SK-N-SH treated with all-trans-retinoic acid at 6 μM for 48 hours (cell line): ENCODE measurements at regions not wholly inside any gene's neighbourhood (a gene's known extent, or its start where the extent isn't known, plus 50 kb on each side); places are given as distances from the start of the nearest gene placed in this dataset.

Experiments
- ATAC-seq: fragments of 200-7000 bp; cut with Tn5 transposase; 3 replicates; pipeline ENCODE4 v1.9.1; 2020; ENCODE audit warnings: mild to moderate bottlenecking, moderate library complexity
- BACH2 ChIP-seq: fragments of 250-450 bp; sonication (Bioruptor Pico); IDR thresholded peaks from 2 replicates; pipeline ENCODE4 v1.9.0; 2021; ENCODE audit warnings: mild to moderate bottlenecking, borderline replicate concordance
- CSDC2 ChIP-seq: fragments of 250-450 bp; sonication (Bioruptor Pico); IDR thresholded peaks from 2 replicates; pipeline ENCODE4 v1.5.0; 2020; ENCODE audit warnings: mild to moderate bottlenecking, moderate library complexity
- GLIS3 ChIP-seq: fragments of 250-450 bp; sonication (Bioruptor Pico); IDR thresholded peaks from 2 replicates; pipeline ENCODE4 v1.5.0; 2020; ENCODE audit warnings: mild to moderate bottlenecking, moderate library complexity
- ISL1 ChIP-seq: fragments of 250-450 bp; sonication (Bioruptor Pico); IDR thresholded peaks from 2 replicates; pipeline ENCODE4 v2.1.2; 2022; ENCODE audit warnings: mild to moderate bottlenecking, moderate library complexity
- PPARA ChIP-seq: fragments of 250-450 bp; sonication (Bioruptor Pico); IDR thresholded peaks from 2 replicates; pipeline ENCODE4 v1.5.0; 2020; ENCODE audit warnings: mild to moderate bottlenecking, borderline replicate concordance
- RARB ChIP-seq: fragments of 250-450 bp; sonication (Bioruptor Pico); IDR thresholded peaks from 2 replicates; pipeline ENCODE4 v1.8.0; 2021; ENCODE audit warnings: mild to moderate bottlenecking, moderate library complexity
- TCF4 ChIP-seq: fragments of 250-450 bp; sonication (Bioruptor Pico); IDR thresholded peaks from 2 replicates; pipeline ENCODE4 v1.8.0; 2021; ENCODE audit warnings: mild to moderate bottlenecking, moderate library complexity, borderline replicate concordance
- TOX ChIP-seq: fragments of 250-450 bp; sonication (Bioruptor Pico); IDR thresholded peaks from 2 replicates; pipeline ENCODE4 v1.8.0; 2021; ENCODE audit warnings: mild to moderate bottlenecking, moderate library complexity, borderline replicate concordance
- ZC3H10 ChIP-seq: fragments of 250-450 bp; sonication (Bioruptor Pico); IDR thresholded peaks from 2 replicates; pipeline ENCODE4 v1.5.1; 2021; ENCODE audit warnings: mild to moderate bottlenecking, moderate library complexity
- ZFP3 ChIP-seq: fragments of 250-450 bp; sonication (Bioruptor Pico); IDR thresholded peaks from 2 replicates; pipeline ENCODE4 v1.5.0; 2020; ENCODE audit warnings: mild to moderate bottlenecking, moderate library complexity
- ZFP30 ChIP-seq: fragments of 450-650 bp; formaldehyde crosslinking; IDR thresholded peaks from 2 replicates; pipeline ENCODE4 v1.5.0; 2022; ENCODE audit warnings: mild to moderate bottlenecking, moderate library complexity
- ZNF565 ChIP-seq: fragments of 450-650 bp; formaldehyde crosslinking; conservative IDR thresholded peaks from 2 replicates; pipeline ENCODE4 v1.5.0; 2020; ENCODE audit warnings: low read depth, mild to moderate bottlenecking, moderate library complexity
- ZNF70 ChIP-seq: fragments of 450-650 bp; formaldehyde crosslinking; IDR thresholded peaks from 2 replicates; pipeline ENCODE4 v1.5.0; 2020; ENCODE audit warnings: mild to moderate bottlenecking, moderate library complexity
- ZNF8 ChIP-seq: fragments of 450-650 bp; formaldehyde crosslinking; IDR thresholded peaks from 2 replicates; pipeline ENCODE4 v1.5.0; 2020; ENCODE audit warnings: mild to moderate bottlenecking, moderate library complexity
- TF ChIP-seq, protein P1 (sequence below): fragments of 250-450 bp; sonication (Bioruptor Pico); IDR thresholded peaks from 2 replicates; pipeline ENCODE4 v1.5.0; 2020; ENCODE audit warnings: mild to moderate bottlenecking, moderate library complexity
- TF ChIP-seq, protein P2 (sequence below): fragments of 250-450 bp; sonication (Bioruptor Pico); IDR thresholded peaks from 2 replicates; pipeline ENCODE4 v1.5.1; 2021; ENCODE audit warnings: mild to moderate bottlenecking, moderate library complexity
- TF ChIP-seq, protein P3 (sequence below): fragments of 250-450 bp; sonication (Bioruptor Pico); IDR thresholded peaks from 2 replicates; pipeline ENCODE4 v1.5.1; 2020; ENCODE audit warnings: low read depth, mild to moderate bottlenecking, moderate library complexity
- TF ChIP-seq, protein P4 (sequence below): fragments of 250-450 bp; sonication (Bioruptor Pico); IDR thresholded peaks from 2 replicates; pipeline ENCODE4 v1.8.0; 2020; ENCODE audit warnings: mild to moderate bottlenecking, moderate library complexity, borderline replicate concordance

DNA sequence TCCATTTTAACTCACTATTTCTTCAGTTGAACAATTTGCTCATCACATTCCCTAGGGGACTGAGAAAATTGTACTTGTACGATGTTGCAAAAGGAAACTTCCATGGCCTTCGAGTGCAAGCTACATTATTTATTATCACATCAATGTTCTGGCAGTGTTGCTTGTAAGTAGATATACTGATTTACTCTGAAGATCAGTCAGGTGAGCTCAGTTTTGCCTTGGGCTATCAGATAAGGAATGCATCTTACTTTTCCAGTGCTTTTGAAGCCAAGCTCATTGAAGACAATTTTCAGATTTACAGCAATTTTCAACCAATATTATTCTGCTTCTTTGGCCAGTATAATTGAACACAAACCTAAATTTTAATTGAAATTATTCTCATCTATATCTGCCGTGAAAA is 1296.9 kb downstream of the RAPGEF2 start (continued):
- TF ChIP-seq, protein P1, sequence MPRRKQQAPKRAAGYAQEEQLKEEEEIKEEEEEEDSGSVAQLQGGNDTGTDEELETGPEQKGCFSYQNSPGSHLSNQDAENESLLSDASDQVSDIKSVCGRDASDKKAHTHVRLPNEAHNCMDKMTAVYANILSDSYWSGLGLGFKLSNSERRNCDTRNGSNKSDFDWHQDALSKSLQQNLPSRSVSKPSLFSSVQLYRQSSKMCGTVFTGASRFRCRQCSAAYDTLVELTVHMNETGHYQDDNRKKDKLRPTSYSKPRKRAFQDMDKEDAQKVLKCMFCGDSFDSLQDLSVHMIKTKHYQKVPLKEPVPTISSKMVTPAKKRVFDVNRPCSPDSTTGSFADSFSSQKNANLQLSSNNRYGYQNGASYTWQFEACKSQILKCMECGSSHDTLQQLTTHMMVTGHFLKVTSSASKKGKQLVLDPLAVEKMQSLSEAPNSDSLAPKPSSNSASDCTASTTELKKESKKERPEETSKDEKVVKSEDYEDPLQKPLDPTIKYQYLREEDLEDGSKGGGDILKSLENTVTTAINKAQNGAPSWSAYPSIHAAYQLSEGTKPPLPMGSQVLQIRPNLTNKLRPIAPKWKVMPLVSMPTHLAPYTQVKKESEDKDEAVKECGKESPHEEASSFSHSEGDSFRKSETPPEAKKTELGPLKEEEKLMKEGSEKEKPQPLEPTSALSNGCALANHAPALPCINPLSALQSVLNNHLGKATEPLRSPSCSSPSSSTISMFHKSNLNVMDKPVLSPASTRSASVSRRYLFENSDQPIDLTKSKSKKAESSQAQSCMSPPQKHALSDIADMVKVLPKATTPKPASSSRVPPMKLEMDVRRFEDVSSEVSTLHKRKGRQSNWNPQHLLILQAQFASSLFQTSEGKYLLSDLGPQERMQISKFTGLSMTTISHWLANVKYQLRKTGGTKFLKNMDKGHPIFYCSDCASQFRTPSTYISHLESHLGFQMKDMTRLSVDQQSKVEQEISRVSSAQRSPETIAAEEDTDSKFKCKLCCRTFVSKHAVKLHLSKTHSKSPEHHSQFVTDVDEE = no peak

DNA sequence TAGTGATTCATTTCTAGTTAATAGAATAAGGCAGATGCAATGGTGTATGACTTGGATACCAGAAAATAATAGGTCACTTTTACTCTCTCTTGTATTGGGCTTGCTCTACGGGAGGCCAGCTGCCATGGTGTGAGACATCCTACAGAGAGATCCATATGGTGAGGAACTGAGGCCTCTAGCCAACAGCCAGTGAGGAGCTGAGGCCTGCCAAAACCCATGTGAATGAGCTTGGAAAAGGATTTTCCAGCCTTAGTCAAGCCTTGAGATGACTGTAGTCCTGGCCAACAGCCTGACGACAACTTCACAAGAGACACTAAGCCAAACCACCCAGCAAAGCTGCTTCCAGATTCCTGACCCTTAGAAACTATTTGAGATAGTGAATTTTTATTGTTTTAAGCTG is 1300.2 kb downstream of the RAPGEF2 start:
- no peak for ATAC-seq
- no peak for TF ChIP-seq GLIS3 (CRISPR knock-in tag)
- no peak for TF ChIP-seq BACH2 (CRISPR knock-in tag)
- no peak for TF ChIP-seq ZNF70 (CRISPR knock-in tag)
- TF ChIP-seq, protein P2, sequence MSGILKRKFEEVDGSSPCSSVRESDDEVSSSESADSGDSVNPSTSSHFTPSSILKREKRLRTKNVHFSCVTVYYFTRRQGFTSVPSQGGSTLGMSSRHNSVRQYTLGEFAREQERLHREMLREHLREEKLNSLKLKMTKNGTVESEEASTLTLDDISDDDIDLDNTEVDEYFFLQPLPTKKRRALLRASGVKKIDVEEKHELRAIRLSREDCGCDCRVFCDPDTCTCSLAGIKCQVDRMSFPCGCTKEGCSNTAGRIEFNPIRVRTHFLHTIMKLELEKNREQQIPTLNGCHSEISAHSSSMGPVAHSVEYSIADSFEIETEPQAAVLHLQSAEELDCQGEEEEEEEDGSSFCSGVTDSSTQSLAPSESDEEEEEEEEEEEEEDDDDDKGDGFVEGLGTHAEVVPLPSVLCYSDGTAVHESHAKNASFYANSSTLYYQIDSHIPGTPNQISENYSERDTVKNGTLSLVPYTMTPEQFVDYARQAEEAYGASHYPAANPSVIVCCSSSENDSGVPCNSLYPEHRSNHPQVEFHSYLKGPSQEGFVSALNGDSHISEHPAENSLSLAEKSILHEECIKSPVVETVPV (CRISPR knock-in tag) = no peak
- TF ChIP-seq ISL1 (CRISPR knock-in tag) = no peak
- TF ChIP-seq CSDC2 (CRISPR knock-in tag) = no peak
- TF ChIP-seq TCF4 (CRISPR knock-in tag) = no peak
- TF ChIP-seq ZC3H10 (CRISPR knock-in tag) = no peak

DNA sequence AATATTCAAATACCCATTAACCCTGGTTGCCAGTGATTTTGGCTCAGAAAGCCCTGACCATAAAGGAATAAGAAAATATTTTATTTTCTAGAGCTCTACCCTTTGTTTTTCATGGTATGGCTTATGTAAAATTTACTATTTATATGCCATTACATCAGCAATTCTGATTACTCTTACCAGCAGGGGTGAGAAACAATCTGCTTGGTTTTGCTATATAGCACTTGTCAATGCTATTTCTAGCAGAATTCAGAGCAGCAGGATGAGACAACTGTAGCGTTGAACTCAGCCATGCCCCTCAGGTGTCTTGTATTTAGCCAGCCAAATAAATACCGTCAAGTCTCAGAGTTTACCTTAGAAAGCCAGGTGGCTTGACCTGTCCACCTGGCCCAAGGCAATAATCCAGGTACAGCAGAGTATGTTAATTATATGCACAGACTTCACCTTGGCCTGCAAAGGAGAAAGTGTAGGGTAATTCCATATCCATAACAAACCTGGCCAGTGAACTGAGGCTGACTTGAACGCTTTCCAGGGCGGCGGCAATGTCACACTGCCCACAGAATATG is 1303.5 kb downstream of the RAPGEF2 start:
- ATAC-seq = no peak
- TF ChIP-seq GLIS3 (CRISPR knock-in tag) = no peak
- TF ChIP-seq, protein P3, sequence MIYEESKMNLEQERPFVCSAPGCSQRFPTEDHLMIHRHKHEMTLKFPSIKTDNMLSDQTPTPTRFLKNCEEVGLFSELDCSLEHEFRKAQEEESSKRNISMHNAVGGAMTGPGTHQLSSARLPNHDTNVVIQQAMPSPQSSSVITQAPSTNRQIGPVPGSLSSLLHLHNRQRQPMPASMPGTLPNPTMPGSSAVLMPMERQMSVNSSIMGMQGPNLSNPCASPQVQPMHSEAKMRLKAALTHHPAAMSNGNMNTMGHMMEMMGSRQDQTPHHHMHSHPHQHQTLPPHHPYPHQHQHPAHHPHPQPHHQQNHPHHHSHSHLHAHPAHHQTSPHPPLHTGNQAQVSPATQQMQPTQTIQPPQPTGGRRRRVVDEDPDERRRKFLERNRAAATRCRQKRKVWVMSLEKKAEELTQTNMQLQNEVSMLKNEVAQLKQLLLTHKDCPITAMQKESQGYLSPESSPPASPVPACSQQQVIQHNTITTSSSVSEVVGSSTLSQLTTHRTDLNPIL (CRISPR knock-in tag) = no peak
- TF ChIP-seq RARB (CRISPR knock-in tag) = no peak
- TF ChIP-seq ISL1 (CRISPR knock-in tag) = no peak
- TF ChIP-seq TOX (CRISPR knock-in tag) = no peak
- no peak for TF ChIP-seq ZFP3

DNA sequence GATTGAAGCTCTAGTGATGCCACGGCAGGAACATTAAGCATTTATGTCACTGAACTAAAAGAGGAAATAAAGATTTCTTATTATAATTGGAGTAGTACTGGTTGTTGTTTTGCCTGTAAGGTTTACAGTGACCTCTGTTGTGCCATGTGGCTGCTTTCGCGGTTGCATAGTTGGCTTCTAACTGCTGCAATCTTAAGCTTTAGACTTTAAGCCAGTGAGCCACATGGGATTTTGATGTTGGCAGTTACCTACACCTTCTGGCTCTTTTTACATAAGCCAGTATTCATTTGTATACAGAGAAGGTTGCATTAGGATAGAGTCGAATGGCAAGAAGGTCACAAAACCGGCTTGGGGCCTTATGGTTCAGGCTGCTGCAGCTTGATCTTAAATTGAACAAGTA is 1311.6 kb downstream of the RAPGEF2 start:
- TF ChIP-seq PPARA = no peak
- TF ChIP-seq, protein P4, sequence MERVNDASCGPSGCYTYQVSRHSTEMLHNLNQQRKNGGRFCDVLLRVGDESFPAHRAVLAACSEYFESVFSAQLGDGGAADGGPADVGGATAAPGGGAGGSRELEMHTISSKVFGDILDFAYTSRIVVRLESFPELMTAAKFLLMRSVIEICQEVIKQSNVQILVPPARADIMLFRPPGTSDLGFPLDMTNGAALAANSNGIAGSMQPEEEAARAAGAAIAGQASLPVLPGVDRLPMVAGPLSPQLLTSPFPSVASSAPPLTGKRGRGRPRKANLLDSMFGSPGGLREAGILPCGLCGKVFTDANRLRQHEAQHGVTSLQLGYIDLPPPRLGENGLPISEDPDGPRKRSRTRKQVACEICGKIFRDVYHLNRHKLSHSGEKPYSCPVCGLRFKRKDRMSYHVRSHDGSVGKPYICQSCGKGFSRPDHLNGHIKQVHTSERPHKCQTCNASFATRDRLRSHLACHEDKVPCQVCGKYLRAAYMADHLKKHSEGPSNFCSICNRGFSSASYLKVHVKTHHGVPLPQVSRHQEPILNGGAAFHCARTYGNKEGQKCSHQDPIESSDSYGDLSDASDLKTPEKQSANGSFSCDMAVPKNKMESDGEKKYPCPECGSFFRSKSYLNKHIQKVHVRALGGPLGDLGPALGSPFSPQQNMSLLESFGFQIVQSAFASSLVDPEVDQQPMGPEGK (CRISPR knock-in tag) = no peak
- TF ChIP-seq GLIS3 (CRISPR knock-in tag) = no peak
- TF ChIP-seq ZFP30 (CRISPR knock-in tag) = no peak
- no peak for TF ChIP-seq ZNF565 (CRISPR knock-in tag)
- TF ChIP-seq RARB (CRISPR knock-in tag) = no peak
- no peak for TF ChIP-seq ZFP3
- no peak for TF ChIP-seq ISL1 (CRISPR knock-in tag)
- TF ChIP-seq TCF4 (CRISPR knock-in tag) = no peak
- TF ChIP-seq ZNF8 (CRISPR knock-in tag) = no peak
- TF ChIP-seq BACH2 (CRISPR knock-in tag) = no peak
- no peak for ATAC-seq

DNA sequence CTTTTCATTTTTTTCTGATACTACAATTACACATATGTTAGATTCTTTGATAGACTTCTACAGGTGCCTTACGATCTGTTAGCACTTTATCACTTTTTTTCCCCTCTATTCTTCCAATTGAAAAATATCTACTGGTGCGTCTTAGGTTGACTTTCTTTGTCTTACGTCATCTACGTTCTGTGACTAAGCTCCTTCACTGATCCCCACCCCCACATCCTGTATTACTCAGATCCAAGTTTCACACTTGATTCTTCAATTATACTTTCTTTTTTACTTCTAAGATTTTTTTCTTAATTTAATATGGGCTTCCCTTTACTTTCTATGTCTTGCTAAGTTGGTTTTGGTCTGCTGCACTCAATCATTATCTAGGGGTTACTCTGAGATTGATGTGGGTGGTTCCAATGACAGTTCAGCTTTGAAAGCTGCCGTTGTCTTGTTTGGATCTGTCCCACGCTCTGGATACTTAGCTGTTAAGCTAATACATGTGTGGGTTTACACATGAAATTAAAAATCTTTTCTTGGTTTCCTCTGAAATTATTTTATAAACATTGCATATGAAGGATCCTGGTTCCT is 1321.1 kb downstream of the RAPGEF2 start:
- ATAC-seq = no peak
- TF ChIP-seq ISL1 (CRISPR knock-in tag) = no peak
